HS-5 (cell line): ENCODE measurements at regions not wholly inside any gene's neighbourhood (a gene's known extent, or its start where the extent isn't known, plus 50 kb on each side); places are given as distances from the start of the nearest gene placed in this dataset.
A peak's percentile ranks its signal among the peaks of the same experiment; 100 is the strongest.
"Not testable (repeated sequence)": the region's sequence is repeated elsewhere in the genome, so short reads cannot be mapped to it uniquely, and the experiment has no call there.

Experiments used
- DNase-seq: peaks from one replicate; pipeline ENCODE4 v3.0.0-alpha.2; 2012; ENCODE audit warnings: low read depth

DNA sequence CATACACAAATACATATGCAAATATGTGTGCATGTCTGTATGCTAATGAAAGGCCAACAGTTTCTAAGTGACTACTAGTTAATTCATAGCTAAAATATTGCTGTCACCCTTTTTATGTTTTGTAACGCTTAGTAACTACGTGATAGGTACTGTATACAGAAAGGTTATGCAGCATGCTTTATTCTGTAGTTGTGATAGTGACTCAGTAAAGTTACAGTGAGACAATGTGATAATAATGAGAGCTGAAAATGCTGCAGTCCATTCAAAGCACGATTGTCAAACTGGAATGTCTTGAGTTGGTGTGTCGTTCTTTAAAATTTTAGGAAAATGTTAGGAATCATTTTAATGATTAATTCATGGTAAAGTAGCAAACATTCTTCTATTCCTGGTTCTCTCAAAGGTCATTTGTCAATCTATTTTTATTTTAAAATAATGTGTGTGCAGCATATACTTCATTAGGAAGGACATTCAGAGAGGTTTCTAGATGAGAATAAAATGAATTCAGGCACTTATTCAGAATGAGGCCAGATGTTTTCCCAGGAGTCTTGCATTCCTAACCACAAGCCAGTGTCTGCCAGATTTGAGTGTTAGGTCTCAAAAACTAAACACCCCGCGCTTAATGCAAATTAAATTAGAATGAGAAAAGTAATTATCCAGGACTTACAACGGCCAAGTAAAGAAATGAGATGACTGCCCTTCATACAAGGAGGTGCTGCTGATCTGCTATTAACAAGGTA is 408.8 kb upstream of the FZD8 start:
- DNase-seq: no peak

DNA sequence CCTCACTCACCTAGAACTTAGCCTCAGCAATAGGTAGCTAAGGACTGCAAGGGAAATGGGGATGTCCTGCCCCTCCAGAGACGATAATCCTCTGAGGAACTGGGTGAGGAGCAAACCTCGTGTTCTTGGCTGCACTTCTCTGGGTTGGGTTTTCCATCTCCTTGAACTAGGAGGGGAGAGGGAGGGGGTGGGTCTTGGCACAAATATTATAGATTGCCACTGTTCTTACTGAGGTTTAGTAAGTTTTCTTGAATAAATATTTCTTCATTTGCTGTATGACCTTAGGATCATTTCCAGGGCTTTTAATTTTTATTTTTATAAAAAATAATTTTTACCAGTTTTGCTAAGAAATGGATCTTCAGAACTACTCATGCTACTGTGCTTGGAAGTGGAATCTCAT is 406.7 kb upstream of the FZD8 start:
- no peak for DNase-seq

DNA sequence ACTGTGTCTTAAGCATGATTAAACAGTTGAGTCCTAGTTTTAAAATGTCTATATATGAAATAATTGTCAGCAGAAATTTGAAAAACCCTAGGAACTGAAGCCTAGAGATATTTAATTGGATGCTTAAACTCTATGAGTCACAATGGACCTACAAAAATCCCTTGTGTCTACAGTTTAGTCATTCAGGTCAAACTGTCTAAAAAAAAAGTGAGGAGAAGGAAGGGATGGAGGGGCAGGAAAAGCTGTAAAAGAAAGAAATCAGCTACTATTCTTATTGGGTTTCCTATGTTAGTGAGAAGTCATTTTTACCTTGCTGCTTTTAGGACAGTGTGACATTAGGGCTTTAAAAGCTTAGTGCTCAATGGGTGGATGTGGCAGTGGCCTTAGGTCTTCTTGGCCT is 406.1 kb upstream of the FZD8 start:
- DNase-seq: no peak

DNA sequence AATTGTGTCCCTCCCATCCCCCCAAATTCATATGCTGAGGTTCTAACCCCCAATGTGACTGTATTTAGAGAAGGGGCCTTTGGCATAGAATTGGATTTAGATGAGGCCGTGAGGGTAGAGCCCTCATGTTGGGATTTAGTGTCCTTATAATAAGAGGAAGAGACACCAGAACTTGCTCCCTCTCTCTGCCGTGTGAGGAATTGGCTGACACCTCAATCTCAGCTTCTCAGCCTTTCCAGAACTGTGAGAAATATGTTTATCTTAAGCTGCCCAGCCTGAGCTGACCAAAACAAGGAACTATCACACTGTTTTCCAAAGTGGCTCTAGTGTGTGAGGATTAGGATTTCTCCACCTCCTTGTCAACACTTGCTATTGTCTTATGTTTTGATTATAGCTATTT is 400.0 kb upstream of the FZD8 start:
- DNase-seq: no peak

DNA sequence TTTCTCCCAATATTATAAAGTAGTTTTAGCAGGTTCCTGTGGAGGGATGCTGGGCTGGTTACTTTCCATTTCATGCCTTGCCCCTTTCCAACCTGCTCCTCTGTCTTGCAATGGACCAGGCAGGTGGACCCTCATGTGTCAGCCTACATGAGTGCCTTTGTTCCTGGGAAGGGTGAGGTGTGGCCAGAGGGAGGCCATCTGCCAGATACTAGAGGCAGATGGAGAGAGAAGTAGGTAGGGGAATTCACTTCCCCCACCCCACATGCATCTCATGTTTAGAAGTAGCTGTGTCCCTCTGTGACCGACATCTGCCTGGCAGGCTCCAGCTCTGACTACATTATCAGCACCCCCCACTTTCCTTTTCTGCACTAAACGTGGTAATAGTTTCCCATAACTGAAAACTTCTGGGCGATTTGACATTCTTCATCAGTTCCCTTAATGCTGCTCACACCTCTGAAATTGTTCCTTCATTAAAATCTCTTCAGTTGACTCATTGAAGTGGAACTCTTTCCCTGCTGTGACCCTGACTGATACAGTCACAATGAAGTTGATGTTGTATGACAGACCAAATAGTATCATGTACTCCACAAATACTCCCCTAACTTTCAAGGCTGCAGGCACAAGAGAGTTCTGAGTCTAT is 396.3 kb upstream of the FZD8 start:
- no peak for DNase-seq

DNA sequence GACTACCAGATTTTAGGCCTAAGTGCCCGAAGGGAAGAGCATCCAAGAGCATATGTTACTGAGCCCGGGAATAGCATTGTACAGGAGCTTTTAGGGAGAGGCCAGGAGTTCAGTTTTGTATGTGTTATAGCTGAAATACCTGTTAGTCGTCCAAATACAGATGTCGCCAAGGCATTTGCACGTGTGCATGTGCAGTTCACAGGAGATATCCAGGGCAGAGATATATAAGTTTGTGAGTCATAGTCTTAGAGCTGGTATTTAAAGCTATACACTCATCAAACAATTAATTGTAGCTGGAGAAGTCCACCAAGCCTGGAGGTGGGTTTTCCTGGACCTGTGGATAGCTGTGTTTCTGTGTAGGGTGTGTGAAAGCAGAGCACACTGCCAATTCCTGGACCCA is 394.0 kb upstream of the FZD8 start:
- no peak for DNase-seq

DNA sequence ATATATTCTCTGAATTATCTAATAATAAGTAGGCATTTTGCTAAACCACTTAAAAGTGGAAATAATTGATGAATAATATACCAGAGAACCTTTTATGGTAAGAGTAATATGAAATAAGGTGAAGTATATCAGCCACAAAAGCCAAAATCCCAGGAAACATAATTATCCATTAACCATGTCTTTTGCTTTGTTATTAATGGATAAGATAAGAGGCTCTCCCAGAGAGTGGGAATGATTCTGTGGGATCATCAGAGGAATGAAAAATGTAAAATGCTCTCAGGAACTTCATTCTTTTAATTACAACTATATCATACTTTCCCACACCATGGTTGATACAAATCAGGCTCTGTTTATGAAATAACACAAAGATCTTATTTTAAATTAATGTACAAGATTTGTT is 391.7 kb upstream of the FZD8 start:
- DNase-seq: no peak

DNA sequence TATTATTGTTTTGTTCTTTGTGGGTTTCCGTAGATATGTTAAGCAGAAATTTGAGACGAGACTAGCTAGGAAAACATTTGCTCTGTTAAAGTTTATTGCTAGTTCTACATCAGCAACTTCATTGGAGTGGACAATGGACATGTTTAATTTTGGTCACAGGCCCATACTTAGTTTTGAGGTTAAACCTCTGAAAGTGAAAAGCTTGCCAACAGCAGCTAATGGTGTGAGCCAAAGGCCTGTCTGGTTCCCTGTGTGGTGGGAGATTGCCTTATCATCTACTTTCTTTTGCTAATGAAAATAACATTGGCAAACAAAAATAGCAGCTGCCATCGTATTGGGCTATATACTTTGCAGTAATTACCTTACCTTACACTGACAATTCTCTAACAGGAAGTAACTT is 388.4 kb upstream of the FZD8 start:
- no peak for DNase-seq

DNA sequence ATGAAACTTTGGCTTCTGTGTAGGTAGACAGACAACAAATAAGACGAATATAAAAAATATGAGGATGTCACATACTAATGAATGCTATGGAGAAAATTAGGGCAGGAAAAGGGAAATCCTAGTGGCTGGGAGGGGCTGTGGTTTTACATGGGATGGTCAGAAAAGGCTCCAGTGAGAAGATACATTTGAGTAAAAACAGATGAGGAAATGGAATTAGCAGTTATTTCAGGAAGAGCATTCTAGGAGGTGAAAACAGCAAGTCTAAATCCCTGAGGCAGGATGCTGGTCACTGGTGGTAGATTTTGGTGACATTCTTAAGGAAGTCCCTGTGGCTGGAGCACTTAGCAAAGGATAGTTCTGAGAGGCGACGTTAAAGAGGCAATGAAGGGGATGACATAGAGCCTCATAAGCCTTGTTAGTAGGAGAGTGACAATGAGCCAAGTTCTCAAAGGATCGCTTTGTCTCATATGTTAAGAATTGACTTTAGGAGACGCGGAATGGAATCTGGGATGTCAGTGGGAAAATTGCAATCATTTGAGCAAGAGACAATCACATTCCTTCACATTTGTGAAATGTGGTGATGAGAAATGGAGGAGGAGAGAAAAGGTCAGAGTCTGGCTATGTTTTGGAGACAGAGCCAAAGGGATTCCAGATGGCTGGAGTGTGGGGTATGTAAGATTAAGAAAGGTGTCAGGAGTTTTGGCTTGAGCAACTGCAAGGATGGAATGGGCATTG is 384.7 kb upstream of the FZD8 start:
- no peak for DNase-seq

DNA sequence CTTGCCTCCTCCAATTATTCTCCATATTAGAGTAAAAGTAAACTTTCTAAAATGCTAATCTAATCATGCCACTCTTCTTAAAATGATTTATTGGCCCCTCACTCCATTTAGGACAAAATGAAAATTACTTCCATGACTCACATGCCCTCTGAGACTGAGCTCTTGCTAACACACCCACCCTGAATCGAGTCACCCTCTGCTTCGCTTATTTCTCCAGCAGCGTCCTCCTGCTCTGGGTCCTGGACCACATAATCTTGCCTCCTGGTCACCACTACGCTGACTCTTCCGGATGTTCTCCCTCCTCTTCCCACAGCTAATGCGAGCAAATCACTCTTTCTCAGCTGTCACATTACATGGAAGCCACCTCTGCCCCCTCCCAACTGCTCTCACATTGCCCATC is 384.0 kb upstream of the FZD8 start:
- DNase-seq: no peak

DNA sequence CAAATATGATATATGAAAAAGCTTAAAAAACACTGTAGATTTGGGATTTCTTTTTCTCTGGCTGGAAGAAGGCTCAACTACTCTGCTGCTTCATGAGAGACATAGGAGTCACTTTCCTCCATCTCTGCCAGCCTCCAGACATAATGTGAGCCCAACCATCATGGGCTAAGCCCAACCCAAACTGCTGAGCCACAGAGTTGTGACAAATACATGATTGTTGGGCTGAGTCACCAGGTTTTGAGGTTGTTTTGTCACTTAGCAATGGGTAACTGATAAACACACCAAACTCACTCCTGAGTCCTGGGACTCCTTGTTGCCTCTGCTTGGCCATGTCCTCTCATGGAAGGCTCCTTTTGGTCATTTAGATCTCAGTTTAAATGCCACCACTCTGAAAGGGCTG is 381.8 kb upstream of the FZD8 start:
- peak; percentile 15 for DNase-seq

DNA sequence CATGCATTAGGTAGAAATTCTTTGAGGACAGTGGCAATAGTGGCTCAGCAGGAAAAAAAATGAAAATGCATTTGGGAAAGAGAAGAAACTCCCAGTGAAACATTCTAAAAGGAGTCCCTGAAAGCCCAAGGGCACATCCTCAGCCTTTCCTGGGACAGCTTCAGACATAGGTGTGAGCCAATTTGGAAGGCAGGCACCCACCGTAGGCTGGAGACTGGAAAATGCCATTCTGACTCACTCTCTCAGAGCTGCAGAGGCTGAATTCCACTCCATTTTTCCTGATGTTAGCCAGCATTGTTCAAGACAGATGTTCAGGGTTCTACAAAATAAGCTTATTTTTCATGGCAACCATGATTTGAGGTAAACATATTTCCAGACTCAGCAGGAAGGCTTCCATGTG is 379.0 kb upstream of the FZD8 start:
- no peak for DNase-seq

DNA sequence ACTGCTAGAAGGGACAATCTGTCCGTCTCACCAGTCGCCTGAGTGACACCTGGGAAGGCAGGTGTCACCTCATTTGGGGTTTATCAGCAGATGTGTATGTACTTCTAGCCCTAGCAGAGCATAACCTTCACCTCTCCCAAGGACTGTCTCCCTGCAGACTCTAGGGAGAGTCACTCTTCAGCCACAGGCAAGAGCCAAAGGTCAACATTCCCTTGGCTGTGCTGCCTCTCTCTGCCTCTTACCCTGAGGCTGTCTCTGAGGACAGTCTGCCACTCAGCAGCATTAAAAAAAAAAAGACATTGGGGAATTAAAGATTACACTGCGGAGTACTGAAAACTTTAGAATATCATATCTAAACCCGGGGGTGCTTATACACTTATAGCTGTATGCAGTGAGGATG is 377.7 kb upstream of the FZD8 start:
- no peak for DNase-seq

DNA sequence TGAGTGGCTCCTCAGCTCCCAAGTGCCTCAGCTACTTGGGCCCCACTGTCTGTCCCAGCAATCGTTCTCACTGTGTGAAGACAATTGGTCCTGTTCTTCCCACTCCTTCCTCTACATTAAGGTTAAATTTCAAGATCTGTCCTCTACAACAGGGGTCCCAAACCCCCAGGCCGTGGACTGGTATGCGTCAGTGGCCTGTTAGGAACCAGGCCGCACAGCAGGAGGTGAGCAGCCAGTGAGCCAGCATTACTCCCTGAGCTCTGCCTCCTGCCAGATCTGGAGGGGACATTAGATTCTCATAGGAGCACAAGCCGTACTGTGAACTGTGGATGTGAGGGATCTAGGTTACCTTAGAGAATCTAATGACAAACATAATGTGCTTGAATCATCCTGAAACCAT is 376.9 kb upstream of the FZD8 start:
- DNase-seq: no peak

DNA sequence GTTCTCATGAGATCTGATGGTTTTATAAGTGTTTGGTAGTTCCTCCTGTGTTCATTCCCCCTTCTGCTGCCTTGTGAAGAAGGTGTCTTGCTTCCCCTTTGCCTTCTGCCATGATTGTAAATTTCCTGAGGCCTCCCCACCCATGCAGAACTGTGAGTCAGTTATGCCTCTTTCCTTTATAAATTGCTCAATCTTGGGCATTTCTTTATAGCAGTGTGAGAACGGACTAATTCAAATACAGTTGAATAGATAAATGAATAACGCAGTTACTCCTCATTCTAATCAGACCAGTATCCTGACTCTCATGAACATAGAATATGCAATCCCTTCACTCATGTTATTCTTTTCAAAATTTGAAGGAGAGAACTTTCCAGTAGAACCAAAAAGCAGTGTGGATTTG is 375.0 kb upstream of the FZD8 start:
- no peak for DNase-seq

DNA sequence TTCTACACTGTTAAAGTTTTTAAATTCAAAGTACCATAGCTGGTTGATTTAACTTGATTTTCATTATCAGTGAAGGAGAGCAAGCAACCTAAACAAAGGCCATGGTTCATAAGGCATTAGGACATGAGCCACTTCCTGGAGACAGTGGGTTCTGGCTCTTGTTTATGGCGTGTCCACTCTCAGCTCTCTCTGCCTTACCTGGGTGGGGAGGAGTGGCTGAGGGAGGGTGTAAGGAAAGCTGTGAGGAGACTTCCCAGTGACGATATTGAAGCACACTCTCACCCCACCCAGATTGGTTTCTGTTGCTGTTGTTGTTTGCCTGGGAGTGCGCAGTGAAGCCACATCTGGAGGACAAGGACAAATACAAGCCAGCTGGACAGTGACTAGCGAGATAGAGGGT is 365.3 kb upstream of the FZD8 start:
- DNase-seq: no peak

DNA sequence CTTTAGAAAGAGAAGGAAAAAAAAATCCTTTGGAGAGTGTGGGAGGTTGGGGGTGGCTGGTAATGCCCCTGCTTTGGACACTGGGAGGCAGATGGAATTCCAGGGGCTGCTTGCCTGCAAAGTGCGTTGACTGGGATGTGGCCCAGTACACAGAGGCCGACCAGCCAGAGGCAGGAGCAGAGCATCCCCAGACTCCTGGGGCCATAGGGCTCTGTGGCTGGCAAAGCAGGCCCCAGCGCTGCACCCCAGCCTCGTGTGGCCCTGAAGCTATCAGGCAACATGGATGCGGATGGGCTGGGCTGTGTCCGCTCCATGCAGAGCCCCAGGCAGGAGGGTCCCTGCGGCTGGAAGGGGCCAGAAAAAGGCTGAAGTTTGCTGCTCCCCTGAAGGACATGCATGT is 361.6 kb upstream of the FZD8 start:
- DNase-seq: no peak

DNA sequence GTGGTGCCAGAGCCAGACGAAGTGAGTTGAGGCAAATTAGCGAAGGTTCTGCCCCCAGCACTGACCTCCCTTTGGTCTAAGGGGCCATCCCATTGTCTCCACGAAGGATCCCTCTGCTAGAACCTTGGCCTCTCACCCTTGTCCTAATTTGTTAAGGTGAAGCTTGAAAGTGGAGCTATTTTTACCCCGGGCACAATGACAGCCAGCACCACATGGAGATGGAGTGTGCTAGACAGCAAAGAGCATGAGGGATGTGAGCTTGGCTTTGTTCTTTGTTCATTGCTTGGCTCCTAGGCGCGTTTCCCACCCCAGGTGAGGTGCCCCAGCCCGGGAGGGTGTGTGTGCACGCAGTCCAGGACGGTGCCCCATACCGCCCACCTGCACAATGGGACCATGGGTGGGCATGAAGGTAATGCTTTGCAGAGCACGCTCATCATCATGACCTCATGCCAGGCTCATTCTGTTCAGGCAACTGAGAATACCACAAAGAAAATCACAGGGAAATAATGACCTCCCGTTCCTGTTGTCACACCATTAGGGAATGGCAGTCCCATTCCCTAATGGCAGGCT is 361.0 kb upstream of the FZD8 start:
- no peak for DNase-seq

DNA sequence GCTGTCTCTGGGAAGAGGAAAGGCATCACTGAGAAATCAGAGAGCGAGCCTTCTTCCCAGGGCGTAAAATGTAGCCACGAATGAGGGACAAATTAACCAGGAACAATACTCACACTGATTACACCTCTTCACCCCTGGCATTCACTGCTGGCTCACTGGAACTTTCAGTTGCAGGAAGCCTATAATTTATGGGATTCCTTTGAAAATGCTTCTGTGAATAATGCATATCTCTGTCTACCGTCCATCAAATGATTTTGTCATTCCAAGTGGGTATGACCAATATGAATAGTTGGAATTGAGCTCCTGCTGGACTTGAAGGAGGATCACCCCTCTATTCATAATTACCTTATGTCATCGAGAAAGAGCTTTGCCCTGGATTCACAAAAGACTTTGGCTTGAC is 360.3 kb upstream of the FZD8 start:
- no peak for DNase-seq

DNA sequence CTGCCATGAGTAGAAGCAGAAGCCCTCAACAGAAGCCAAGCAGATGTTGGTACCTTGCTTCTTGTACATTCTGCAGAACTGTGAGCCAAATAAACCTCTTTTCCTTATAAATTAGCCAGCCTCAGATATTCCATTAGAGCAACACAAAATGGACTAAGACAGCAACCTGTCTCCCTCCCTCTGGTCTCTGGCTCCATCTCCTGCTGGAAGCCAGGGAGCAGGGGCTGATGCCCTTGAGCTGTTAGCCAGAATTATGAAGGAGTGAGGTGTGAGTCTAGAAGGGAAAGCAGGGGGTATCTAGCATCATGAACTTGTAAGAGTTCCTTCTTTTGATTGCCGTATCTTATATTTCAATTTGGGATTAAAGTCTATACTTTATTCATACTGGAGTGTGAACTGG is 358.7 kb upstream of the FZD8 start:
- DNase-seq: not testable (repeated sequence)

DNA sequence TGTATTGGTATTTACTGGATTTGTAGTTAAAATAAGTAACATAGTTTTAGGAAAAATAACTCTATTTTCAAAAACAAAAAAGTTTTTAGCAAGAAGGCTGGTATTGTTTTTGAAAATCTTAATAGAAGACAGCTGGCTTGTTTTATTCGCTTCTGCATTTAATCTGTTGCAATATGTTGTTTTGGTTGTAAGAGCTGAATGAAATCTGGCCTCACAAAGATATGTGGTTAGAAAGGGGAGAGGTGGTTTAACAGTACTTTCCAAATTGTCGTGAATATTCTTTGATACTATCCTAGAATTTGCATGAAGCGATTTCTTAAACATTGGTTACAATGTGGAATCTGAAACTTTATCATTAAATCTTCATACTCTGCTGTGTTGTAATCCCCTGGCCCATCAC is 355.9 kb upstream of the FZD8 start:
- DNase-seq: no peak

DNA sequence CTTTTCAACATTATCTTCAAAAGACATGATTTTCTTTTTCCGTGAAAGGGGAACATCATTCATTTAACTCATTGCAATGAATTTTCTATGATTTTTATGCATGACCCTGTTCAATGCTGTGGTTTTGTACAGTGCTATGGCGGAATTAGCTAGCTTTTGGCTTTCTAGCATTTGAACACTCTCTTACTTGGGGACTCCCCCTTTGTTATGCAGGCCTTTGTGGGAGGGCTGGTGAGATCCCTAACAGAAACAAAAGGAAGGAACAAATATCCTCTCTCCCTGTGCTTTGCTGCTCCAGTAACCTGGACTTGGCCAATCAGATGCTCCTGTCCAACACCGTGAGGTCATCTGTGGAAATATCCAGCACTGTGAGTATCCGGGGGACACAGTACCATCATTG is 353.4 kb upstream of the FZD8 start:
- no peak for DNase-seq
